Mesenchymal stem cell (in vitro differentiated cells and primary cell): ENCODE measurements at regions not wholly inside any gene's neighbourhood (a gene's known extent, or its start where the extent isn't known, plus 50 kb on each side); places are given as distances from the start of the nearest gene placed in this dataset.

Experiments used
- DNase-seq: peaks from one replicate; pipeline ENCODE4 v3.0.0-alpha.2; 2013
- H2AFZ ChIP-seq: one replicate; pipeline ENCODE4 v1.6.1; 2013; ENCODE audit warnings: low read depth, mild to moderate bottlenecking, control low read depth, inconsistent platforms, low read length, moderate library complexity
- H2AK5ac ChIP-seq: 2 replicates; pipeline ENCODE4 v1.6.1; 2013; ENCODE audit warnings: low read length, moderate library complexity, mild to moderate bottlenecking, inconsistent platforms; ENCODE audit not compliant: severe bottlenecking
- H2BK120ac ChIP-seq: one replicate; pipeline ENCODE4 v1.6.1; 2013; ENCODE audit warnings: low read depth, mild to moderate bottlenecking, inconsistent platforms, low read length, moderate library complexity
- H2BK12ac ChIP-seq, 2 experiments: one replicate each; pipeline ENCODE4 v1.6.1; 2013; ENCODE audit warnings: inconsistent platforms in 2 of 2, low read length in 2 of 2, mild to moderate bottlenecking in 2 of 2, moderate library complexity in 2 of 2, control low read depth in 1 of 2
- H2BK15ac ChIP-seq: one replicate; pipeline ENCODE4 v1.6.1; 2013; ENCODE audit warnings: mild to moderate bottlenecking, low read depth, inconsistent platforms; ENCODE audit not compliant: poor library complexity, severe bottlenecking
- H2BK5ac ChIP-seq: 2 replicates; pipeline ENCODE4 v1.6.1; 2013; ENCODE audit warnings: low read depth, mild to moderate bottlenecking, low read length, control low read depth, inconsistent platforms; ENCODE audit not compliant: poor library complexity, severe bottlenecking
- H3K14ac ChIP-seq, 2 experiments: one replicate each; pipeline ENCODE4 v1.6.1; 2013; ENCODE audit warnings: inconsistent platforms in 2 of 2, low read length in 2 of 2, control low read depth in 1 of 2, mild to moderate bottlenecking in 1 of 2, moderate library complexity in 1 of 2
- H3K18ac ChIP-seq, 2 experiments: one replicate each; pipeline ENCODE4 v1.6.1; 2013; ENCODE audit warnings: inconsistent platforms in 2 of 2, low read length in 2 of 2, control low read depth in 1 of 2, low read depth in 1 of 2, mild to moderate bottlenecking in 1 of 2
- H3K23ac ChIP-seq, 2 experiments: one replicate each; pipeline ENCODE4 v1.6.1; 2013; ENCODE audit warnings: inconsistent platforms in 2 of 2, low read length in 2 of 2, mild to moderate bottlenecking in 2 of 2, moderate library complexity in 2 of 2, control low read depth in 1 of 2
- H3K27ac ChIP-seq: 2 replicates; pipeline ENCODE4 v1.5.1; 2013; ENCODE audit warnings: mild to moderate bottlenecking, moderate library complexity, low read length, control low read depth, inconsistent platforms; ENCODE audit not compliant: poor library complexity, severe bottlenecking
- H3K27me3 ChIP-seq, 2 experiments: 2 replicates each; pipeline versions ENCODE4 v1.6.1 to v1.7.0; 2013; ENCODE audit warnings: low read length in 2 of 2, mild to moderate bottlenecking in 2 of 2, moderate library complexity in 2 of 2, control low read depth in 1 of 2, inconsistent platforms in 1 of 2; ENCODE audit not compliant: control insufficient read depth in 1 of 2, insufficient read depth in 1 of 2
- H3K36me3 ChIP-seq, 2 experiments: 2 replicates each; pipeline versions ENCODE4 v1.6.1 to v1.7.0; 2013; ENCODE audit warnings: low read length in 2 of 2, control low read depth in 1 of 2, inconsistent platforms in 1 of 2, low read depth in 1 of 2, mild to moderate bottlenecking in 1 of 2; ENCODE audit not compliant: insufficient read depth in 2 of 2, control insufficient read depth in 1 of 2
- H3K4ac ChIP-seq, 2 experiments: one replicate each; pipeline ENCODE4 v1.6.1; 2013; ENCODE audit warnings: inconsistent platforms in 2 of 2, low read length in 2 of 2, mild to moderate bottlenecking in 2 of 2, moderate library complexity in 2 of 2, control low read depth in 1 of 2, low read depth in 1 of 2
- H3K4me1 ChIP-seq: 2 replicates; pipeline ENCODE4 v1.6.1; 2013; ENCODE audit warnings: low read depth, low read length, control low read depth; ENCODE audit not compliant: control insufficient read depth, insufficient read depth
- H3K4me2 ChIP-seq: 2 replicates; pipeline ENCODE4 v1.6.1; 2013; ENCODE audit warnings: low read length, mild to moderate bottlenecking, inconsistent platforms; ENCODE audit not compliant: poor library complexity, severe bottlenecking
- H3K4me3 ChIP-seq, 2 experiments: 2 replicates each; pipeline versions ENCODE4 v1.5.1 to v1.7.0; 2013; ENCODE audit warnings: low read length in 2 of 2, mild to moderate bottlenecking in 2 of 2, control low read depth in 1 of 2, low read depth in 1 of 2; ENCODE audit not compliant: insufficient read depth in 1 of 2
- H3K79me1 ChIP-seq: replicated peaks from 2 replicates; pipeline ENCODE4 v1.6.1; 2013; ENCODE audit warnings: mild to moderate bottlenecking, control low read depth, low read length, inconsistent platforms; ENCODE audit not compliant: poor library complexity, severe bottlenecking
- H3K9ac ChIP-seq: 2 replicates; pipeline ENCODE4 v1.7.0; 2013; ENCODE audit warnings: mild to moderate bottlenecking, low read length, moderate library complexity
- H3K9me3 ChIP-seq: 2 replicates; pipeline ENCODE4 v1.7.0; 2013; ENCODE audit warnings: mild to moderate bottlenecking, low read length; ENCODE audit not compliant: control insufficient read depth
- H4K8ac ChIP-seq: one replicate; pipeline ENCODE4 v1.6.1; 2013; ENCODE audit warnings: inconsistent platforms, mild to moderate bottlenecking, low read length, moderate library complexity
- H4K91ac ChIP-seq: one replicate; pipeline ENCODE4 v1.6.1; 2013; ENCODE audit warnings: mild to moderate bottlenecking, low read length, inconsistent platforms
- WGBS: methylation state at CpG from one replicate; pipeline ENCODE4 v1.1.7; 2013; ENCODE audit warnings: mixed read lengths; 5-methylcytosine and 5-hydroxymethylcytosine counted together

DNA sequence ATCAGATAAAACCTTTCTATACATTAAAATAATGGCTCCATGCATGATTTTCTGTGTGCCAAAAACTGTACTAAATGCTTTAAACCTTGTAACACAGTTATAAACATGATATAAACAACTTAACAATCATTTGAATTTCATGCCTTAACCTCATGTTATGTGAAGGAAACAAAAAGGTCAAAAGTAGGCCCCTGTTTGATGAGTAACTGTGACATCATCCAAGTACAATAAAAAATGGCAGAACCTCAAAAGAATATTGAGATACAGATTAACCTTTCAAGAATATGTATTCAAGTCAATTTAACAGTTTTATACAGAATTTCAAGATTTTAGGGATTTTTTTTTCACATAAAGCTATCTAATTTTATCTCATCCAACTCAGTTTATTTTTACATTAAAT lies 310.7 kb upstream of the DCN start:
- H3K4me3 ChIP-seq = no peak overlapping the region
- no peaks in the 10 kb centered on the region for H3K27me3 ChIP-seq
- no peak overlapping the region for H2BK12ac ChIP-seq
- H2BK15ac ChIP-seq = no peak overlapping the region
- H3K27ac ChIP-seq = no peak overlapping the region
- H3K23ac ChIP-seq = no peak overlapping the region
- no peaks in the 10 kb centered on the region for H3K36me3 ChIP-seq
- no peak overlapping the region for H3K18ac ChIP-seq
- H3K4me1 ChIP-seq = no peaks in the 10 kb centered on the region
- no peak overlapping the region for H3K4me2 ChIP-seq
- no peak overlapping the region for H2BK5ac ChIP-seq
- no peak overlapping the region for H2BK120ac ChIP-seq
- no peaks in the 10 kb centered on the region for H3K79me1 ChIP-seq
- no peak overlapping the region for H3K9ac ChIP-seq
- no peak overlapping the region for H2AK5ac ChIP-seq
- no peak overlapping the region for H3K4ac ChIP-seq
- no peak overlapping the region for H4K8ac ChIP-seq
- DNase-seq = no peak
- H3K9me3 ChIP-seq = no peaks in the 10 kb centered on the region
- H2AFZ ChIP-seq = no peak overlapping the region
- no peak overlapping the region for H3K14ac ChIP-seq
- no peak overlapping the region for H4K91ac ChIP-seq

DNA sequence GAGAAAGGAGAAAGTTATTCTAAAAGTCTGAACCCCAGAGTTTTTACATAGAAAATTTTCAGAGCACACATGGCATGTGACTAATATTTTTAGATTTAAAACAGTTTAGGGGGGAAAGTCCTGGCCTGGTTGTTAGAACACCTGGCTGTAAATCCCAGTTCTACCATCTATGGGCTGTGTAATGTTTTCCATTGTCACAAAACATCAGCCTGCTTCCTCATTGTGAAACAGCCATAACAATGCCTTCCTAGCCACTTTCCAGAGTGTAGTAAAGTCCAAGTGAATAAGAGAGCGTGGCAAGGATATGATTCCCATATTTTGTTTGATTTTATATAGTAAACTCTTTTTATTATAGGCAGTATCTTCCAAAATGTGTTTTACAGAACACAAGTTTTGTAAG lies 310.0 kb upstream of the DCN start:
- Histone ChIP-seq H2BK120ac (no peak overlapping the region), H3K18ac (no peak overlapping the region), H3K36me3 (no peaks in the 10 kb centered on the region), H2AFZ (no peak overlapping the region), H3K27ac (no peak overlapping the region), H2BK5ac (no peak overlapping the region), H3K4ac (no peak overlapping the region), H2AK5ac (no peak overlapping the region), H2BK15ac (no peak overlapping the region), H4K91ac (no peak overlapping the region), H3K23ac (no peak overlapping the region), H3K4me1 (no peaks in the 10 kb centered on the region), H3K14ac (no peak overlapping the region), H3K4me2 (no peak overlapping the region), H4K8ac (no peak overlapping the region), H3K79me1 (no peaks in the 10 kb centered on the region), H3K4me3 (no peak overlapping the region), H3K9me3 (no peaks in the 10 kb centered on the region), H3K27me3 (no peaks in the 10 kb centered on the region), H3K9ac (no peak overlapping the region), H2BK12ac (no peak overlapping the region)
- no peak for DNase-seq
- WGBS = no CpG with 5 or more reads among the region's 1 CpG

DNA sequence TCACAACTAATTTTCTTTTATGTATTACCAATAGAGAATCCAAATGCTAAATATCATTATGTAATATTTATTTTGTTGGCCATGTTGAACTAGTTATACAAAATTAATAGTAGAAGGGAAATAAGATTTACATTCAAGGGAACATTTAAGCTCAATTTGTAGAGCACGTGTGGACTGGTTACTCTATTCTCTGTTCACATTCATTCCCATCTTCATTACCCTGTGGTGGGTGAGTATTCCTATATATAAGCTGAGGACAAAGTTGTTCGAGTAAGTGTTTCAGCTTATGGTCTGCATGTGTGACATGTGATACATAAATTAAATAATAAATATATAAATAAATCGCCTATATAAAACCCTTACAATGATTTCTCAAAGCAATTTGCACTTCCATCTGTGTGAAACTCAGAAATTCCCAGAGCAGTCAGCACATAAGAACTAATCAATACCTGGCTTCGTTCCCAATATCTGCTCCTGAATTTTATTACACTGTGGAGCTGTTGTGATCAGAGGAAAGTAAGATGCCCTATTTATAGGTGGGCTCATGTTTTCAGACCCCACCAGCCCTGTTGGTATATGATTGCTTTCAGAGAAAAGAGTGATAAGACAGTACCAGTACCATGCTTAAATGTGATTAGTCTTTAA lies 308.2 kb upstream of the DCN start:
- Histone ChIP-seq H2BK15ac (no peak overlapping the region), H3K23ac (no peak overlapping the region), H3K9ac (no peak overlapping the region), H3K27me3 (no peaks in the 10 kb centered on the region), H3K18ac (no peak overlapping the region), H4K91ac (no peak overlapping the region), H2BK120ac (no peak overlapping the region), H2BK12ac (no peak overlapping the region), H3K27ac (no peak overlapping the region), H2BK5ac (no peak overlapping the region), H3K4me1 (no peaks in the 10 kb centered on the region), H3K4me3 (no peak overlapping the region), H3K14ac (no peak overlapping the region), H2AFZ (no peak overlapping the region), H3K9me3 (no peaks in the 10 kb centered on the region), H3K36me3 (no peaks in the 10 kb centered on the region), H4K8ac (no peak overlapping the region), H3K79me1 (no peaks in the 10 kb centered on the region), H3K4me2 (no peak overlapping the region), H3K4ac (no peak overlapping the region), H2AK5ac (no peak overlapping the region)
- no peak for DNase-seq
- WGBS = 88% methylated on average over 1 of the region's 4 CpGs

DNA sequence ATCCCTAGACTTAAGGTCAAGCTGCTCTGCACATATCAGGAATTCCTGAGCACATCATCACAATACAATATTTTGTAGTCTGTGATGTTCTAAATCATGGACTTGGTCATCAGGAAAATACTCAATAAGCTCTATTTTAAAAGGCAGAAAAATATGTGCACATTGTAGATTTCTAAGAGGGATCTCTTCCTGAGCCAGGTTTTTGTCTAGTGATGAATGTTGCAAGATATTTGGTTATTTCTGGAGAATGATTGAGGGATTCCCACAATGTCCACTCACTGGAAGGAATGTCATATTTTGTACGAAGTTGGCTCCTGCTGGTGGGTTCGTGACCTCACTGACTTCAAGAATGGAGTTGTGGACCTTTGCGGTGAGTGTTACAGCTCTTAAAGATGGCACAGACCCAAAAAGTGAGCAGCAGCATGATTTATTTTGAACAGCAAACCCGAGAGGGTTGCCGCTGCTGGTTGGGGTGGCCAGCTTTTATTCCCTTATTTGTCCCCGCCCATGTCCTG lies 300.9 kb upstream of the DCN start:
- no peak overlapping the region for H3K14ac ChIP-seq
- H4K8ac ChIP-seq = no peak overlapping the region
- no peaks in the 10 kb centered on the region for H3K4me1 ChIP-seq
- H2BK12ac ChIP-seq = no peak overlapping the region
- H3K23ac ChIP-seq = no peak overlapping the region
- H2AFZ ChIP-seq = no peak overlapping the region
- no peak overlapping the region for H2BK120ac ChIP-seq
- H3K18ac ChIP-seq = no peak overlapping the region
- no peak overlapping the region for H3K4me2 ChIP-seq
- H3K4ac ChIP-seq = no peak overlapping the region
- no peaks in the 10 kb centered on the region for H3K79me1 ChIP-seq
- WGBS = 90% methylated on average over 6 of the region's 6 CpGs
- no peaks in the 10 kb centered on the region for H3K27me3 ChIP-seq
- H3K9ac ChIP-seq = no peak overlapping the region
- no peak overlapping the region for H2BK15ac ChIP-seq
- no peaks in the 10 kb centered on the region for H3K36me3 ChIP-seq
- no peaks in the 10 kb centered on the region for H3K9me3 ChIP-seq
- H2BK5ac ChIP-seq = no peak overlapping the region
- no peak overlapping the region for H3K27ac ChIP-seq
- H3K4me3 ChIP-seq = no peak overlapping the region
- peak; percentile 6 for DNase-seq
- H4K91ac ChIP-seq = no peak overlapping the region
- H2AK5ac ChIP-seq = no peak overlapping the region
